SJSA1 (cell line): ENCODE measurements at regions not wholly inside any gene's neighbourhood (a gene's known extent, or its start where the extent isn't known, plus 50 kb on each side); places are given as distances from the start of the nearest gene placed in this dataset.

Experiments used
- DNase-seq, 2 experiments: peaks; one replicate each; pipeline ENCODE4 v3.0.0-alpha.2; 2015 to 2020; ENCODE audit warnings: low spot score in 2 of 2, low read depth in 1 of 2
- H3K27ac ChIP-seq: fragments of 250-450 bp; sonication (Bioruptor Pico); 2 replicates; pipeline ENCODE4 v1.5.1; 2020; ENCODE audit warnings: mild to moderate bottlenecking, moderate library complexity
- H3K27me3 ChIP-seq: fragments of 250-450 bp; sonication (Bioruptor Pico); replicated peaks from 2 replicates; pipeline ENCODE4 v1.5.1; 2020; ENCODE audit warnings: mild to moderate bottlenecking, moderate library complexity
- H3K36me3 ChIP-seq: fragments of 250-450 bp; sonication (Bioruptor Pico); 2 replicates; pipeline ENCODE4 v1.5.1; 2020; ENCODE audit warnings: mild to moderate bottlenecking
- H3K4me1 ChIP-seq: fragments of 250-450 bp; sonication (Bioruptor Pico); replicated peaks from 2 replicates; pipeline ENCODE4 v1.6.1; 2021; ENCODE audit warnings: mild to moderate bottlenecking
- H3K4me3 ChIP-seq: fragments of 250-450 bp; sonication (Bioruptor Pico); 2 replicates; pipeline ENCODE4 v1.5.1; 2020; ENCODE audit warnings: mild to moderate bottlenecking
- H3K9me3 ChIP-seq: fragments of 250-450 bp; sonication (Bioruptor Pico); replicated peaks from 2 replicates; pipeline ENCODE4 v1.5.1; 2020; ENCODE audit warnings: mild to moderate bottlenecking

GRCh38 chr7:94838717-94839116 lies 68.7 kb upstream of the PPP1R9A start:
- no peaks in the 10 kb centered on the region for H3K36me3 ChIP-seq
- no peaks in the 10 kb centered on the region for H3K27me3 ChIP-seq
- no peak overlapping the region for H3K4me3 ChIP-seq
- H3K9me3 ChIP-seq = peaks cover 12% of the 10 kb centered on the region
- DNase-seq = no peak
- H3K27ac ChIP-seq = no peak overlapping the region
- H3K4me1 ChIP-seq = no peaks in the 10 kb centered on the region

- no peaks in the 10 kb centered on the region for H3K4me1 ChIP-seq
- H3K27me3 ChIP-seq = no peaks in the 10 kb centered on the region
- peaks cover 4% of the 10 kb centered on the region for H3K9me3 ChIP-seq
- no peak for DNase-seq
- H3K27ac ChIP-seq = no peak overlapping the region
- H3K4me3 ChIP-seq = no peak overlapping the region
- no peaks in the 10 kb centered on the region for H3K36me3 ChIP-seq
Observed at GRCh38 chr7:94843553-94843952, 63.8 kb upstream of the PPP1R9A start.

- Histone ChIP-seq H3K36me3 (no peaks in the 10 kb centered on the region), H3K27me3 (no peaks in the 10 kb centered on the region), H3K4me3 (no peak overlapping the region), H3K27ac (no peak overlapping the region), H3K4me1 (no peaks in the 10 kb centered on the region), H3K9me3 (no peaks in the 10 kb centered on the region; the same call in 1 of the 2 replicates)
- no peak for DNase-seq
Observed at GRCh38 chr7:94848531-94848930, 58.9 kb upstream of the PPP1R9A start.

- no peaks in the 10 kb centered on the region for H3K4me1 ChIP-seq
- no peak overlapping the region for H3K4me3 ChIP-seq
- no peaks in the 10 kb centered on the region for H3K27me3 ChIP-seq
- H3K36me3 ChIP-seq = no peaks in the 10 kb centered on the region
- no peak for DNase-seq
- H3K27ac ChIP-seq = no peak overlapping the region
- no peaks in the 10 kb centered on the region; the same call in 1 of the 2 replicates for H3K9me3 ChIP-seq
Observed at GRCh38 chr7:94848992-94849576, 58.3 kb upstream of the PPP1R9A start.

- no peaks in the 10 kb centered on the region for H3K36me3 ChIP-seq
- H3K9me3 ChIP-seq = no peaks in the 10 kb centered on the region
- H3K27ac ChIP-seq = no peak overlapping the region
- DNase-seq = no peak
- H3K27me3 ChIP-seq = no peaks in the 10 kb centered on the region
- no peaks in the 10 kb centered on the region for H3K4me1 ChIP-seq
- no peak overlapping the region for H3K4me3 ChIP-seq
Observed at GRCh38 chr7:94849636-94850208, 57.7 kb upstream of the PPP1R9A start.

- no peaks in the 10 kb centered on the region for H3K9me3 ChIP-seq
- no peaks in the 10 kb centered on the region for H3K27me3 ChIP-seq
- H3K4me3 ChIP-seq = no peak overlapping the region
- H3K36me3 ChIP-seq = no peaks in the 10 kb centered on the region
- H3K27ac ChIP-seq = no peak overlapping the region
- H3K4me1 ChIP-seq = no peaks in the 10 kb centered on the region
- DNase-seq = no peak
Observed at GRCh38 chr7:94855589-94855988, 51.8 kb upstream of the PPP1R9A start.

- no peaks in the 10 kb centered on the region for H3K4me1 ChIP-seq
- no peak overlapping the region for H3K4me3 ChIP-seq
- DNase-seq = no peak
- no peak overlapping the region for H3K27ac ChIP-seq
- no peaks in the 10 kb centered on the region for H3K36me3 ChIP-seq
- no peaks in the 10 kb centered on the region for H3K27me3 ChIP-seq
- no peaks in the 10 kb centered on the region for H3K9me3 ChIP-seq
Observed at GRCh38 chr7:94856643-94857042, 50.8 kb upstream of the PPP1R9A start.
